PC-9 (cell line): ENCODE measurements at regions not wholly inside any gene's neighbourhood (a gene's known extent, or its start where the extent isn't known, plus 50 kb on each side); places are given as distances from the start of the nearest gene placed in this dataset.

ENCODE experiments used
- EZH2 ChIP-seq: fragments of 200-600 bp; sonication (generic); IDR thresholded peaks from 2 replicates; pipeline ENCODE4 v1.8.0; 2017; ENCODE audit warnings: antibody characterized with exemption, low read depth
- TF ChIP-seq, protein P1 (sequence below): fragments of 200-600 bp; sonication (generic); conservative IDR thresholded peaks from 2 replicates; pipeline ENCODE4 v1.6.1; 2017; ENCODE audit warnings: mixed run types, antibody characterized with exemption, mild to moderate bottlenecking, moderate library complexity

GRCh38 chr6:164581563-164581962, 727.8 kb downstream of the C6orf118 start:
- TF ChIP-seq, protein P1, sequence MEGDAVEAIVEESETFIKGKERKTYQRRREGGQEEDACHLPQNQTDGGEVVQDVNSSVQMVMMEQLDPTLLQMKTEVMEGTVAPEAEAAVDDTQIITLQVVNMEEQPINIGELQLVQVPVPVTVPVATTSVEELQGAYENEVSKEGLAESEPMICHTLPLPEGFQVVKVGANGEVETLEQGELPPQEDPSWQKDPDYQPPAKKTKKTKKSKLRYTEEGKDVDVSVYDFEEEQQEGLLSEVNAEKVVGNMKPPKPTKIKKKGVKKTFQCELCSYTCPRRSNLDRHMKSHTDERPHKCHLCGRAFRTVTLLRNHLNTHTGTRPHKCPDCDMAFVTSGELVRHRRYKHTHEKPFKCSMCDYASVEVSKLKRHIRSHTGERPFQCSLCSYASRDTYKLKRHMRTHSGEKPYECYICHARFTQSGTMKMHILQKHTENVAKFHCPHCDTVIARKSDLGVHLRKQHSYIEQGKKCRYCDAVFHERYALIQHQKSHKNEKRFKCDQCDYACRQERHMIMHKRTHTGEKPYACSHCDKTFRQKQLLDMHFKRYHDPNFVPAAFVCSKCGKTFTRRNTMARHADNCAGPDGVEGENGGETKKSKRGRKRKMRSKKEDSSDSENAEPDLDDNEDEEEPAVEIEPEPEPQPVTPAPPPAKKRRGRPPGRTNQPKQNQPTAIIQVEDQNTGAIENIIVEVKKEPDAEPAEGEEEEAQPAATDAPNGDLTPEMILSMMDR = no peak
- TF ChIP-seq EZH2 = no peak
